GM12878 (cell line): ENCODE measurements at regions not wholly inside any gene's neighbourhood (a gene's known extent, or its start where the extent isn't known, plus 50 kb on each side); places are given as distances from the start of the nearest gene placed in this dataset.

Experiments
- BACH1 ChIP-seq: fragments of 450-650 bp; IDR thresholded peaks from 2 replicates; pipeline ENCODE4 v1.6.1; 2017; ENCODE audit warnings: mild to moderate bottlenecking, borderline replicate concordance
- CBFB ChIP-seq: IDR thresholded peaks from 2 replicates; pipeline ENCODE4 v1.6.1; 2016; ENCODE audit warnings: antibody characterized with exemption, low read depth
- CEBPB ChIP-seq, 2 experiments: fragments of 150-350 bp in 1 of 2; IDR thresholded peaks; 2 replicates each; pipeline ENCODE4 v1.6.1; 2012 to 2014; ENCODE audit warnings: low read depth in 2 of 2, low read length in 2 of 2, borderline replicate concordance in 1 of 2, inconsistent platforms in 1 of 2
- CTCF ChIP-seq, 3 experiments: IDR thresholded peaks in 2 of 3; conservative IDR thresholded peaks in 1 of 3; 2 replicates each; pipeline ENCODE4 v1.5.1; 2011; ENCODE audit warnings: low read depth in 3 of 3, low read length in 3 of 3, mild to moderate bottlenecking in 3 of 3, control low read depth in 2 of 3, moderate library complexity in 2 of 3, inconsistent platforms in 1 of 3, mixed read lengths in 1 of 3; ENCODE audit not compliant: control insufficient read depth in 2 of 3, insufficient read depth in 1 of 3; ENCODE audit errors: extremely low read depth in 1 of 3
- E4F1 ChIP-seq: fragments of 450-650 bp; IDR thresholded peaks from 2 replicates; pipeline ENCODE4 v1.6.1; 2018; ENCODE audit warnings: borderline replicate concordance, mild to moderate bottlenecking; ENCODE audit not compliant: partially characterized antibody
- EZH2 ChIP-seq: IDR thresholded peaks from 2 replicates; pipeline ENCODE4 v1.6.1; 2012; ENCODE audit warnings: low read depth, mild to moderate bottlenecking, control low read depth, inconsistent platforms, low read length, borderline replicate concordance; ENCODE audit not compliant: control insufficient read depth
- HCFC1 ChIP-seq: fragments of 150-350 bp; IDR thresholded peaks from 2 replicates; pipeline ENCODE4 v1.6.1; 2014; ENCODE audit warnings: low read length
- LARP7 ChIP-seq: fragments of 450-650 bp; IDR thresholded peaks from 2 replicates; pipeline ENCODE4 v1.6.1; 2017; ENCODE audit warnings: mild to moderate bottlenecking
- POLR2A ChIP-seq: IDR thresholded peaks from 2 replicates; pipeline ENCODE4 v1.6.1; 2011; ENCODE audit warnings: low read depth, mild to moderate bottlenecking, low read length
- SP1 ChIP-seq: IDR thresholded peaks from one replicate; pipeline ENCODE4 v1.6.1; 2011; ENCODE audit warnings: low read depth, low read length
- ZNF24 ChIP-seq: fragments of 450-650 bp; IDR thresholded peaks from 2 replicates; pipeline ENCODE4 v1.6.1; 2017; ENCODE audit warnings: antibody characterized with exemption, mild to moderate bottlenecking

- TF ChIP-seq CEBPB (IDR thresholded peaks at IDR 0.05; ENCODE audit: borderline replicate concordance in 1 of 2, low read depth in 2 of 2, low read length in 2 of 2) (no peak), E4F1 (no peak), HCFC1 (no peak), SP1 (no peak), ZNF24 (no peak), EZH2 (no peak), LARP7 (no peak), CBFB (no peak), POLR2A (no peak), BACH1 (no peak), CTCF (IDR thresholded peaks at IDR 0.05 in 2 of 3, conservative IDR thresholded peaks at IDR 0.05 in 1 of 3; ENCODE audit: control insufficient read depth in 2 of 3, extremely low read depth in 1 of 3, insufficient read depth in 1 of 3, low read depth in 3 of 3, low read length in 3 of 3) (no peak)
These were observed 451.8 kb upstream of the PCDH7 start for GRCh38 chr4:30268370-30268769.
